A549 (cell line): ENCODE measurements at regions not wholly inside any gene's neighbourhood (a gene's known extent, or its start where the extent isn't known, plus 50 kb on each side); places are given as distances from the start of the nearest gene placed in this dataset.

Source experiments
- CEBPB ChIP-seq, 2 experiments: fragments of >200 bp in 1 of 2; sonication (Bioruptor Twin) in 1 of 2; formaldehyde crosslinking in 1 of 2; IDR thresholded peaks; 2 replicates each; pipeline ENCODE4 v1.6.1; 2012 to 2016
- NPAS2 ChIP-seq: fragments of 250-450 bp; sonication (Bioruptor Pico); IDR thresholded peaks from 2 replicates; pipeline ENCODE4 v1.8.0; 2022; ENCODE audit warnings: mild to moderate bottlenecking, moderate library complexity, borderline replicate concordance
- PHF8 ChIP-seq: fragments of 200-600 bp; sonication (generic); IDR thresholded peaks from 2 replicates; pipeline ENCODE4 v1.6.1; 2016; ENCODE audit warnings: low read depth, mild to moderate bottlenecking, antibody characterized with exemption, moderate library complexity, borderline replicate concordance
- POLR2A ChIP-seq: IDR thresholded peaks from 2 replicates; pipeline ENCODE4 v1.6.1; 2012; ENCODE audit warnings: mild to moderate bottlenecking, low read length
- RCOR1 ChIP-seq: fragments of 150-350 bp; IDR thresholded peaks from 2 replicates; pipeline ENCODE4 v1.6.1; 2014; ENCODE audit warnings: antibody characterized with exemption, low read length, low read depth
- TF ChIP-seq, protein P1 (sequence below): fragments of >200 bp; sonication (Bioruptor Twin); formaldehyde crosslinking; IDR thresholded peaks from 3 replicates; pipeline ENCODE4 v1.5.1; 2016
- TF ChIP-seq, protein P2 (sequence below): IDR thresholded peaks from 2 replicates; pipeline ENCODE4 v1.6.1; 2012

DNA sequence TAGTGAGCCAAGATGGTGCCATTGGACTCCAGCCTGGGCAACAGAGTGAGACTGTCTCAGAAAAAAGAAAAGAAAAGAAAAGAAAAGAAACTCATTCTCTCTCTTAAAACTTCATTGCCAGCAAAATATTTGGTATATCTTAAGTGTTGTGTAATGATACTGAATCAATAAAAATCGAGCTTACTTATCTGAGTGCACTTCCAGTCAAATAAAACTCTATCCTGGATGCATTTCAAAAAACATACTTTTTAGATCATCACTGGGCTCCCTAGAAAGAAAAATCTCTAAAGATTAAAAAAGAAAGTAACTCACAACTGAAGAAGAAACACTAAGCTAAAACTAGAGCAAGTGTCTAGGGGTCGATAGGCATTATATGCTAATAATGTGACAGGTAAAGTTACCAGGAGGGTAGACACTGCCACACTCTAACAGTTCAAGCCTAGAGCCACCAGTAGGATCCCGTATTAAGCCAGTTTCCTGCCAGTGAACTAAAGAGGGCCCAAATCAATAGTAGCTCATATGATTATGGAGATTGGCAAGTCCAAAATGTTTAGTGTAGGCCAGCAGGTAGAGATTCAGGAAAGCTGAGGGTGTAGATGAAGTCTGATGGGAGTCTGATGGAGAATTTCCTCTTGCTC, 242.1 kb upstream of the CYRIA start:
- TF ChIP-seq, protein P1, sequence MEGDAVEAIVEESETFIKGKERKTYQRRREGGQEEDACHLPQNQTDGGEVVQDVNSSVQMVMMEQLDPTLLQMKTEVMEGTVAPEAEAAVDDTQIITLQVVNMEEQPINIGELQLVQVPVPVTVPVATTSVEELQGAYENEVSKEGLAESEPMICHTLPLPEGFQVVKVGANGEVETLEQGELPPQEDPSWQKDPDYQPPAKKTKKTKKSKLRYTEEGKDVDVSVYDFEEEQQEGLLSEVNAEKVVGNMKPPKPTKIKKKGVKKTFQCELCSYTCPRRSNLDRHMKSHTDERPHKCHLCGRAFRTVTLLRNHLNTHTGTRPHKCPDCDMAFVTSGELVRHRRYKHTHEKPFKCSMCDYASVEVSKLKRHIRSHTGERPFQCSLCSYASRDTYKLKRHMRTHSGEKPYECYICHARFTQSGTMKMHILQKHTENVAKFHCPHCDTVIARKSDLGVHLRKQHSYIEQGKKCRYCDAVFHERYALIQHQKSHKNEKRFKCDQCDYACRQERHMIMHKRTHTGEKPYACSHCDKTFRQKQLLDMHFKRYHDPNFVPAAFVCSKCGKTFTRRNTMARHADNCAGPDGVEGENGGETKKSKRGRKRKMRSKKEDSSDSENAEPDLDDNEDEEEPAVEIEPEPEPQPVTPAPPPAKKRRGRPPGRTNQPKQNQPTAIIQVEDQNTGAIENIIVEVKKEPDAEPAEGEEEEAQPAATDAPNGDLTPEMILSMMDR, result no peak
- TF ChIP-seq CEBPB (IDR thresholded peaks at IDR 0.05) (no peak), NPAS2 (CRISPR knock-in tag) (no peak), RCOR1 (no peak), POLR2A (no peak), PHF8 (no peak)
- TF ChIP-seq, protein P2, sequence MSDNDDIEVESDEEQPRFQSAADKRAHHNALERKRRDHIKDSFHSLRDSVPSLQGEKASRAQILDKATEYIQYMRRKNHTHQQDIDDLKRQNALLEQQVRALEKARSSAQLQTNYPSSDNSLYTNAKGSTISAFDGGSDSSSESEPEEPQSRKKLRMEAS, result no peak
